ENCODE measurements at regions not wholly inside any gene's neighbourhood (a gene's known extent, or its start where the extent isn't known, plus 50 kb on each side); places are given as distances from the start of the nearest gene placed in this dataset.
"Not testable (repeated sequence)": the region's sequence is repeated elsewhere in the genome, so short reads cannot be mapped to it uniquely, and the experiment has no call there.

GRCh38 chrY:7806592-7807515 lies 895.3 kb upstream of the AMELY start:
- no peak for DNase-seq (ENCODE audit: low read depth)

DNA sequence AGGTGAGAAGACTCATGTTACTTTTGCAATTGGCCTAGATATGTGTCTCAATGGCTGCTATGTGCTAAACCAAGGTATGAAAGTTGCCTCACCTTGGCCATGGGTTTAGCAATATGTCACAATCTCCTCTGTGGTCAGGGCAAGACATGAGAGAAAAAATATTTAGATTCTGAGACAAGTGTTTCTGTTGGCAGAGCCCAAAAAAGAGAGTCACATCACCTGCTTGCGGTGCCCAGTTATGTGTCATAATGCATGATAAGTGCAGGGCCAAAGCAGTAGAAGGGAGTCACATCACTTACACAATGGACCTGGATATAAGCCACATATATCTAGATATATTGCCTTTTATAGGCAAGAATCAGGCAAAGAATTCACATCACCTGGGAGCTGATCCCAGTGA lies 894.1 kb upstream of the AMELY start:
- DNase-seq (ENCODE audit: low read depth) = no peak

DNA sequence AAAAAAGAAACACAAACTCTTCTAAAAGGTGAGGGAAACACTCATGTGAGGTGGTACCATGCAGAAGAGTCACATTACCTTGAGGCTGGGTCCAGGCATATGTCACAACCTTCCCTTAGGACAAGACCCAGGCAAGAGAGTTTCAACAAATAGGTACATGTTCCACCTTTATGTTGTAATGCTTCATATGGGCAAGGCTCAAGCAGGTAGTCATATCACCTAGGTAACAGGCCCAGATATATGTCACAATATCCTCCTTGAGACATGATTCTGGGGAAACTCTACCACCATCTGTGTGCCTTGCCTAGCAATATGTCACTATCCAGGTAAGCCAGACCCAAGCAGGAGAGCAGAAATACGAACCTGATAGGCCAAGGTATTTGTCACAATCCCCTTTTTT lies 892.2 kb upstream of the AMELY start:
- DNase-seq (ENCODE audit: low read depth) = no peak

DNA sequence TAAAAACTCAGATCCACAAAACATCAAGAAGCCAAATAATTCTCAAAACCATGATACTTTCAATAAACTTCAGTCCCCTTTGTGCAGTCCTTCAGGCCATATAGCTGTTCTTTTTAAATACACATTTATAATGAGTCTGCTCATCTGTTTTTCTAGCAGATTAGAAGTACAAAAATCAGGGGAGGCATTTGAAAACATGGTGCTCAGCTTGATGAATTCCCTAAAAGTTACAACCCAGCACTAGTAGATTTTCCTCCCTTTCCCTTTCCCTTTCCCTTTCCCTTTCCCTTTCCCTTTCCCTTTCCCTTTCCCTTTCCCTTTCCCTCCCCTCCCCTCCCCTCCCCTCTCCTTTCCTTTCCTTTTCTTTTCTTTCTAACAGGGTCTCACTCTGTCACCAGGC lies 884.6 kb upstream of the AMELY start:
- no peak for DNase-seq (ENCODE audit: low read depth)

- DNase-seq (ENCODE audit: low read depth) = peak; percentile 80
Observed at GRCh38 chrY:7794441-7794840, 882.9 kb upstream of the AMELY start.

DNA sequence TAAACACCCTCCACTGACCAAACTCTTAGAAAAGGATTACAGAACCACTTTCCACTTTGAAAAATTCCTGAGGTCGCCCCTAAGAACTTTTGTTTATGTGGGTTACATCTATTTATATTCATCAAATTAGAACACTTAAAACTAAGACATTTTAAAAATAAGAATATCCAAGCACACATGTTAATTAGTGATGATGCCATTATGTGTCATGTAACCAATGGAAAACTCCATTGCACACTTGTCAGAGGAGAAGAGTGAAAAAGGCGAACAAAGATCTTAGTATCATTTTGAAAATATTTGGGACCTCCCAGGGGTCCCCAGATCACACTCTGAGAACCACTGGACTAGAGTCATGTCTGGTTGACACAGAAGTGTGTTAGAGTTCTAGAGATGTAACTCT lies 882.4 kb upstream of the AMELY start:
- no peak for DNase-seq (ENCODE audit: low read depth)

DNA sequence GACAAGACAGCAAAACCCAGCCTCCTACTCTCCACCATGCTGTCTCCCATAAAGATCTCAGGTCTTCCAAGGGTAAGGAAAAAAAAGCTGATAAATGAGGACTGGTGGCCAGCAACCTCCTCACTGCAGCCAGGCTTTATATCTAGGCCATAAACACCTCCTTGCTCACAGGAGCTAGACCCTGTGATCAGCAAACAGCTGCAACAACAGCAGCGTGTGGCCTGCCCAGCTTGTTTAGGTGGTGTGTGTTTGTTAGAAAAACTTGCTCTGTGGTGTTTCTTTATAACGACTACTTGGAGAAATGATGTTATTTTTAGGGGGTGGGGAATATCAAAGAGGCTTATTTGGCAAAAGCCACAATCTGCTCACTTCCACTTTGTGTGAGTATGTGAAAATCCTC lies 880.9 kb upstream of the AMELY start:
- DNase-seq (ENCODE audit: low read depth) = no peak

DNA sequence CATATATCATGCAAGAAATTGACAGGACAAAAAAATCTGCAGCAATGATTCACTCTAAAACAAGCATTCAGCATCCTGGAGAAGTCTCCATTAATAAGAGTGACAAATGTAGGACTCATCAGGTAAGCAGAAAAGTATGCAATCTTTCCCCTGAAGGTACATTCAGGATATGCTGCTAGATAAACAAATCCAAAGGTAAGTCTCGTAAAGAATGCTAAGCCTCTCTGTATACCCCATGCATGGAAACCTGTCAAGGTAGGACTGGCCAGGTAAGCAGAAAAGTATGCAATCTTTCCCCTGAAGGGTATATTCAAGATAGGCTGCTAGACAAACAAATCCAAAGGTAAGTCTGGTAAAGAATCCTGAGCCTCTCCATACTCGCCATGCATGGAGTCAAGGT lies 869.9 kb upstream of the AMELY start:
- peak; percentile 47 for DNase-seq (ENCODE audit: low read depth)

GRCh38 chrY:7775436-7775835 lies 863.9 kb upstream of the AMELY start:
- DNase-seq (ENCODE audit: low read depth) = not testable (repeated sequence)

- DNase-seq (ENCODE audit: low read depth) = peak; percentile 19
Observed at GRCh38 chrY:7771771-7772170, 860.2 kb upstream of the AMELY start.

DNA sequence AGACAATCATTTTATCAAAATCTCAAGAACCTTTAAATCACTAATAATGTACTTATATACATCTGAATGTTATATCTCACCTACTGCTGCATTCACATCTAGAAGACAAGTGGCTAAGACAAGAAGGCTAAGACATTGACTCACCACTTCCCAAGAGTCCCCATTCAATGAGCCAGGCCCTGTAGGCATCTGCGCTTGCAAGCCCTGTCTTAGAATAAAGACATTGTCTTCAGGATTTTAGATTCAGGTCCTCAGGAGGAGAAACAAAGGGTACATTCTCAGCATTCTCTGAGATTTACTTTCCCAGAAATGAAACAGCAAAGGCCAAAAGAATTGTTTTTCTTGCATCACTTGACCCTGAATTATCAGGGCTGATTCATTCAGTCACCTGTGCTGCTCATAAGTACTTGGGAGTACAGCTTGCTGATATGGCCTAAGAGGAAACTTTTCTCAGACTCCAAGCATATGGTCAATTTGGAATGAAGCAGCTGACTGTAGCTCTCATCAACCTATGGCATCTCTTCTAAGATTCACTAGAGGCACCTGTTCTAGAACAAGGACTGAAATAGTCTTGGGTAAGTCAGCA lies 858.3 kb upstream of the AMELY start:
- peak; percentile 69 for DNase-seq (ENCODE audit: low read depth)

DNA sequence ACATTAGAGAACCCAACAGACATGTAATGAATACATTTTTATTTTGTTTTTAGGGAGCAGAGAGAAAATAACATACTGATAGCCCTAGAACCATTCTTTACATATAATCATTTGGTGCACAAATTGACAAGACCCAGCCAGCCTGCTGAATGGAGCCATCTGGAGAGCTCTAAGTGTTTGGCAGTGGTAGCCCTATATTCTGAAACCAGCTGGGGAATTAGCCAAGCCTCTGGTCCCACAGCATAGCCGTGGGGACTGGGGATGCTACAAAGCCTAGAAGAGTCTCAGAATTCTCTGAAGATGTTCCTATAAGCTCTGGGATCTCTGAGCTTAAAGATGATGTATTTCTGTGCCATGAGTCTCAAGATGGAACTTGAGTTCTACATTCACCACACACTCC lies 857.3 kb upstream of the AMELY start:
- no peak for DNase-seq (ENCODE audit: low read depth)

DNA sequence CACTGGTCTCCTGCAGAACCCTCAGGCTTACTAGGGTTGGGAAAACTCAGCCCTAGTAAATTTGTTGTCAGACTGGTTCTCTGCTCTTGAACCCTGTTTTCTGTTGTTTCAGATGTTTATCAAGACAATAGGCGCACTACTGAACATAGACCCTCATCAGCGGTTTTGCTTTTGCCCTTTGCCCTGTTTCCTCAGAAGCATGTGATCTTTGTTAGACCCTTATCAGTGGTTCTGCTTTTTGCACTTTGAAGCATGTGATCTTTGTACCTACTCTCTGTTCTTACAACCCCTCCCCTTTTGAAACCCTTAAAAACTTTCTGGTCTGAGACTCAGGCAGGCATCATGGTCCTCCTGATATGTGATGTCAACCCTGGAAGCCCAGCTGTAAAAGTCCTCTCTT lies 842.2 kb upstream of the AMELY start:
- DNase-seq (ENCODE audit: low read depth) = no peak

GRCh38 chrY:7746781-7747180 lies 835.2 kb upstream of the AMELY start:
- DNase-seq (ENCODE audit: low read depth) = no peak

DNA sequence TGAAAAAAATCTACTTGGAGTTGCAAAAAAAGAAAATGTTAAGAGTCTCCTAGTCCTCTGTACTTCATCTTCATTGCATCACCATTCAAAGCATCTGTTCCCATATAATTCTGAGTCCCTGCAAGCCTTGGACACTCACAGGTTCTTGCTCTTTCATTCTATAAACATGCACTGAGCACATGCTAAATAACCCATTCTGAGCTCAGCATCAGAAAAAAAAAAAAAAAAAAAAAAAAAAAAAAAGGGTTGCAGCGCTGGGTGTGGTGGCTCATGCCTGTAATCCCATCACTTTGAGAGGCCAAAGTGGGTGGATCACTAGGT lies 834.0 kb upstream of the AMELY start:
- DNase-seq (ENCODE audit: low read depth) = no peak

DNA sequence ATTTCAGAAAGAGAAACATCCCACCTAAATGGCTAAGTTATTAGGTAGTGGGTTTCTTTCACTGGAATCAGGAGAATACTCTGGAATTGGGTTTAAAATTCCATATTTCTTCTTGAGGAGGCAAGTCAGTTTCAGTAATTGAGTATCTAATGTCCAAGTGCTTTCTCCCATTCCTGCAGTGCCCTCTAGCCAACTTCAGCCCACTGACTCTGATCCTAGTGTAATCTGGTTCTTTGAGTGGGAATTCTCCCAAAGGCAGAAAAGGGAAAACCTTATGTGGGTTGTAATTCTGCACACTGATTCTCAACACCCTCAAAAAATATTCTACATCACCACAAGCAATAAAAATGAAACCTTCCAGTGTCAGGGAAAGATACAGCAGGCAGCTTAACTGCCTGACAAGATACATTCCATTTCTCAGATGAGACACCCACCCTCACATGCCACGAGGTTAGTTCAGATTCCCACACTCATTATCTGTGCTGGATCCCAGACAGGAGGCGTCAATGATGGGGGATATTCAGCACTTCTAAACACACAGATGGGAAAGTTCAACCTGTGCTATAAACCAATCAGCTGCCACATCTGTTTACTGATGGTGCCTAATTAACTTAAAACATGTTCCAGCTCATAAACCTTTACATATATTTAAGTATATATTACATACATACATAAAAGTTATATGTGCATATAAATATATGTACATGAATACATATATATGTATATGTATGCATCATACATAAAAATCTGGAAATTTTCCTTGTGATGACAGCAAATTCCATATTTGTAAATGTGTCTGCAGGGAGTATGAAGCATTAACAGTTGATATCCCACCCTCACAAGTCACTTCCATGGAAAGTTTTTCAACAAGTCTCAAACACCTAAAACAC lies 833.4 kb upstream of the AMELY start:
- no peak for DNase-seq (ENCODE audit: low read depth)

- DNase-seq (ENCODE audit: low read depth) = peak; percentile 32
Observed at GRCh38 chrY:7736847-7737365, 825.4 kb upstream of the AMELY start.

DNA sequence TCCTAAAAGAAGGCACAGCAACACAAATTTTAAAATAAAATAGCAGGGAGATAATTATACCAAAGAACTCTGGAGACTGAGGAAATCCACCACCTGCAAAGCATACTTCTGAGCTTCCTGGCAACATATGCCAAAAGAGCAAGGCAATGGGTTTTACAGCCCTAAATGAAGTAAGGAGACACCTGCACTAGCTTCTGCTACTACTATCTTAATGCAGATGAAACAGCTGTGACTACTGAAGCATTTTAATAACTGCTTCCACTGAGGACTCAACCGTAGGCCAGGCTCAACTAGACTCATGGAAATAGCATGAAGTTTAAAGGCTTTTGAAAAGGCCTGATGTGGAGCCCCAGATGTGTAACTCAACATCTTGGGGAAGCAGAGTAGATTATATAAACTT lies 820.1 kb upstream of the AMELY start:
- no peak for DNase-seq (ENCODE audit: low read depth)

DNA sequence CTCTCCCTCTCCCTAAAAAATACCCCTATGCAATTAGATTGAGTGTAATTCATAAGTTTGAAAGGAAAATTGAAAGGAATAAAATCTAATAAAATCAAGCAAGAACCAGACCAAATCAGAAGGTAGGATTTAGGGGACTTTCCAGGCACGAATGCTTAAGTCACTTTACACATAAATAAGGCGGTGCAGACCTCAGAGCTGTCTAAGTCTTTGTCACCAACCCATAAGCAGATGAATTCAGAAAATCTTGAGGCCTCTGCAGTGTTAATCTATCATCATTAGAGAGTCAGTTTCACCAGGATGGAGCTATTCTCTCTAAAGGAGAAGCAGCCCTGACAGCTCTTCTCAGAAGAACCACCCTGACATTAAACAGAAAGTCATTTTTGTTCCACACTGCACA lies 819.1 kb upstream of the AMELY start:
- no peak for DNase-seq (ENCODE audit: low read depth)

DNA sequence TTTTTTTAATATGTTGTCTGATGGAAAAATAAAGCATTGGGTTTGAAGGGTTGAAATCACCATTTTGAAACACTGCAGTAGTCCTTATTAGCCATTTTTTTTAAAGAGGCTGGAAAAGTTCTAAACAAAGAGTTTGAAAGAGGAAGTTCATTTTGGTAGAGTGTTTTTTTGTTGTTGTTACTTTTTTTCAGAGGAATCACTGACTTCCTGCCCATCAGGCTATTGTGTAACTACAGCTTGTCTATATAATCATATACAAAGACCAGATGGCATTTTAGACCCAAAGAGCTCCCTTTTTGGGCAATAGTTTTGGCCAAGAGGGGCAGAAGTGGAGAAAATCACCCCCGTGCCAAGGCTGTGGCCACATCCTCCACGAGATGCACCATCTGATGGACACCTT lies 818.5 kb upstream of the AMELY start:
- no peak for DNase-seq (ENCODE audit: low read depth)

DNA sequence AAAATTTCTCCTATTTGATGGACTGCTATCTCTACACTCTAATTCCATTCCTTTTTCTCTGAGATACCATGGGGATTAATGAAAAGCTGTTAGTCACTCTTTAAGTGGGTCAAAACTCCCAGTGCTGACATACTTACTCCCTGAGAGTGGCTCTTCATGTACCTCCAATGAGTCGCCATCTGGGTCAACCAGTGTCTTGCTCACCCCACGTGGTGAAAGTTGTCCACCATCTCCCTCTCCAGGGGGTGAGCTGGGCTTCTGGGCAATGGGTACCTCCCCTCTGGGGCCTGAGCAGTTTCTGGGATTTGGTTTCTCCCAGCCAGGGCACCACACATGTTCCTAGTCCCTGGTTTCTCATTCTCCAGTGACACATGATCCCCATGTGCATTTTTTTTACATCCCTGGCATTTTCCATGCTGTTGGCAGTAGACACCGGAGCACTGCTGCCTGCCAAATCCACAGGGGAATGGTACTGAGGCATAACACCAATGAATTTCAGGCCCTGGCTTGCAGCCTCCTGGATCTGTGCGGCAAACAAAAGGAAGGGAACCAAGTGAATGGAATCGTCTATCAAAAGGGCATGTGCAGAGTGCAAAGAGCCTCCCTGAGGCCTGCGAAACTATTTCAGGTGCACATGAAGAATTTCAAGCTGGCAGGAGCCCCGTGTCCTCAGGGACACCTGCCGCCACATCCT lies 817.9 kb upstream of the AMELY start:
- DNase-seq (ENCODE audit: low read depth) = peak; percentile 32

GRCh38 chrY:7728935-7729317 lies 817.4 kb upstream of the AMELY start:
- peak; percentile 31 for DNase-seq (ENCODE audit: low read depth)

All from renal cortical epithelial cell (primary cell).